Kidney (tissue), 13 donors: ENCODE measurements at regions not wholly inside any gene's neighbourhood (a gene's known extent, or its start where the extent isn't known, plus 50 kb on each side); places are given as distances from the start of the nearest gene placed in this dataset.

ENCODE experiments used
- DNase-seq, 5 donors: peaks; one replicate each; pipeline ENCODE4 v3.0.0-alpha.2; 2013 to 2020
- FAIRE-seq: peaks from 2 replicates; lab custom pipeline; 2012; peaks lifted over from hg19 to GRCh38; lab: Jason Lieb, UNC
- H3K27ac ChIP-seq, 2 donors: one replicate each; pipeline ENCODE4 v1.7.0; 2013; ENCODE audit warnings: low read depth in 2 of 2, low read length in 2 of 2, inconsistent platforms in 1 of 2
- H3K27me3 ChIP-seq: one replicate; pipeline ENCODE4 v1.7.1; 2013; ENCODE audit warnings: low read length, inconsistent platforms; ENCODE audit not compliant: control insufficient read depth, insufficient read depth
- H3K36me3 ChIP-seq, 3 donors: one replicate each; pipeline versions ENCODE4 v1.7.0 to v1.7.1; 2013; ENCODE audit warnings: low read length in 3 of 3, control low read depth in 1 of 3, inconsistent platforms in 1 of 3; ENCODE audit not compliant: insufficient read depth in 3 of 3, control insufficient read depth in 2 of 3
- H3K4me1 ChIP-seq, 3 donors: one replicate each; pipeline versions ENCODE4 v1.7.0 to v1.7.1; 2013; ENCODE audit warnings: low read length in 3 of 3, inconsistent platforms in 1 of 3, low read depth in 1 of 3; ENCODE audit not compliant: control insufficient read depth in 2 of 3, insufficient read depth in 2 of 3
- H3K4me3 ChIP-seq, 3 donors: one replicate each; pipeline versions ENCODE4 v1.7.0 to v1.8.1; 2013; ENCODE audit warnings: low read length in 3 of 3, control low read depth in 1 of 3, inconsistent platforms in 1 of 3
- H3K9ac ChIP-seq, 3 donors: one replicate each; pipeline versions ENCODE4 v1.7.0 to v1.7.1; 2013; ENCODE audit warnings: low read length in 3 of 3, control low read depth in 1 of 3, inconsistent platforms in 1 of 3
- H3K9me3 ChIP-seq, 3 donors: one replicate each; pipeline versions ENCODE4 v1.7.0 to v1.7.1; 2013; ENCODE audit warnings: low read length in 3 of 3, control low read depth in 1 of 3, inconsistent platforms in 1 of 3; ENCODE audit not compliant: control insufficient read depth in 2 of 3, insufficient read depth in 1 of 3
- CTCF ChIP-seq: IDR thresholded peaks from 3 replicates; pipeline ENCODE4 v1.5.1; 2012; ENCODE audit warnings: mild to moderate bottlenecking, moderate library complexity, borderline replicate concordance; ENCODE audit not compliant: insufficient read depth; ENCODE audit errors: extremely low read depth
- intact Hi-C: fragments of 100-400 bp; cut with DNase I; formaldehyde crosslinking; loops from one replicate; pipeline ENCODE4 v1.11.1; 2022
- donor health status: control.
- donor health status: control.
- donor health status: control.
- donor health status: control.
- donor health status: control.
- donor health status: DM: yes; HTN: yes; CAD: no.
- donor health status: Normal renal cell carcinoma (clear cell type).

- H3K27me3 ChIP-seq = no peaks in the 10 kb centered on the region
- H3K4me1 ChIP-seq = no peaks in the 10 kb centered on the region
- DNase-seq (no peak), FAIRE-seq (no peak)
- H3K27ac ChIP-seq = no peak overlapping the region
- intact Hi-C loops = no loop called here
- H3K36me3 ChIP-seq = no peaks in the 10 kb centered on the region
- no peaks in the 10 kb centered on the region for H3K9me3 ChIP-seq
- no peak for TF ChIP-seq CTCF
- no peak overlapping the region for H3K4me3 ChIP-seq
- no peak overlapping the region for H3K9ac ChIP-seq
Observed at GRCh38 chr16:77591347-77591746, 131.0 kb upstream of the NUDT7 start.

- DNase-seq (no peak), FAIRE-seq (no peak)
- TF ChIP-seq CTCF = no peak
- H3K36me3 ChIP-seq = no peaks in the 10 kb centered on the region
- no peak overlapping the region for H3K9ac ChIP-seq
- no peaks in the 10 kb centered on the region for H3K27me3 ChIP-seq
- H3K4me3 ChIP-seq = no peak overlapping the region
- H3K4me1 ChIP-seq = no peaks in the 10 kb centered on the region
- H3K9me3 ChIP-seq = no peaks in the 10 kb centered on the region
- no peak overlapping the region for H3K27ac ChIP-seq
- intact Hi-C loops = no loop called here
Observed at GRCh38 chr16:77592021-77592420, 130.3 kb upstream of the NUDT7 start.

- no peaks in the 10 kb centered on the region for H3K36me3 ChIP-seq
- H3K9me3 ChIP-seq = no peaks in the 10 kb centered on the region
- TF ChIP-seq CTCF = no peak
- no peak overlapping the region for H3K9ac ChIP-seq
- no peaks in the 10 kb centered on the region for H3K27me3 ChIP-seq
- intact Hi-C loops = no loop called here
- no peak overlapping the region for H3K4me3 ChIP-seq
- no peaks in the 10 kb centered on the region for H3K4me1 ChIP-seq
- FAIRE-seq (no peak), DNase-seq (no peak)
- H3K27ac ChIP-seq = no peak overlapping the region
Observed at GRCh38 chr16:77594057-77594456, 128.3 kb upstream of the NUDT7 start.

GRCh38 chr16:77594799-77595596 lies 127.3 kb upstream of the NUDT7 start:
- Histone ChIP-seq H3K9me3 (no peaks in the 10 kb centered on the region), H3K9ac (no peak overlapping the region), H3K4me1 (no peaks in the 10 kb centered on the region), H3K4me3 (no peak overlapping the region), H3K27me3 (no peaks in the 10 kb centered on the region), H3K36me3 (no peaks in the 10 kb centered on the region), H3K27ac (no peak overlapping the region)
- DNase-seq (peak in 4 of 5 donors; percentile 48 to 91 (median 78)), FAIRE-seq (no peak)
- intact Hi-C loops = no loop called here
- TF ChIP-seq CTCF = no peak
